Cardiac muscle cell (in vitro differentiated cells and primary cell): ENCODE measurements at regions not wholly inside any gene's neighbourhood (a gene's known extent, or its start where the extent isn't known, plus 50 kb on each side); places are given as distances from the start of the nearest gene placed in this dataset.

Experiments
- DNase-seq, 2 donors: peaks; one replicate each; pipeline versions ENCODE4 v3.0.0 to v3.0.0-alpha.2; 2010 to 2017; ENCODE audit warnings: low read depth in 1 of 2, low spot score in 1 of 2
- H3K27ac ChIP-seq: fragments of 200-600 bp; sonication (generic); 2 replicates; pipeline ENCODE4 v1.5.1; 2016
- H3K27me3 ChIP-seq: fragments of 200-600 bp; sonication (generic); 2 replicates; pipeline ENCODE4 v1.6.0; 2016; ENCODE audit warnings: control low read depth
- H3K36me3 ChIP-seq: fragments of 200-600 bp; sonication (generic); 2 replicates; pipeline ENCODE4 v1.5.1; 2016; ENCODE audit warnings: control low read depth
- H3K4me1 ChIP-seq: fragments of 200-600 bp; sonication (generic); 2 replicates; pipeline ENCODE4 v1.8.1; 2017; ENCODE audit warnings: low read depth, mild to moderate bottlenecking, mixed run types
- H3K4me3 ChIP-seq: fragments of 200-600 bp; sonication (generic); 2 replicates; pipeline ENCODE4 v1.5.1; 2016; ENCODE audit warnings: mild to moderate bottlenecking
- H3K9me3 ChIP-seq: fragments of 200-600 bp; sonication (generic); 2 replicates; pipeline ENCODE4 v1.5.1; 2017; ENCODE audit warnings: low read depth, mild to moderate bottlenecking, control low read depth
- TF ChIP-seq, protein P1 (sequence below): IDR thresholded peaks from 2 replicates; pipeline ENCODE4 v1.5.1; 2012; ENCODE audit warnings: low read depth, mild to moderate bottlenecking, low read length

DNA sequence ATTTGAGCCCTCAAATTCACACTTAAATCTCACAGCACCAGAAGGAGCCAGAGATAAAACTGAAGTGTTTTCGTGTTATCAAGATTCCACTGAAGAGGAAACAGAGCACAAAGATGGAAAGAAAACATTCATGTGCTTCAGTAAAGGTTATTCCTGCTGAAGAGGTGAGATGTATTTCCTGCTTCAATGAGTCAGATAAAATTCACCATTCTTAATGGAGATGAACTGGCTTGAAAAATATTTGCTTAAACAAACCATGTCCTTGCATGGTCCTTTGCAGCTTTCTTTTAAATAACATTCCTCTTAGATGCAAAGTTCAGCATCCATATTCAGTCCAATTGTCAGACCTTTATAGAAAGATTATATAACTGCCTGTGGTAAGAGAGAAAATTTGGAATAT is 294.2 kb downstream of the IPMK start:
- DNase-seq: no peak
- H3K9me3 ChIP-seq: no peaks in the 10 kb centered on the region
- H3K27ac ChIP-seq: no peak overlapping the region
- H3K36me3 ChIP-seq: no peaks in the 10 kb centered on the region
- H3K4me1 ChIP-seq: peaks cover 5% of the 10 kb centered on the region
- no peak overlapping the region for H3K4me3 ChIP-seq
- H3K27me3 ChIP-seq: no peaks in the 10 kb centered on the region
- TF ChIP-seq, protein P1, sequence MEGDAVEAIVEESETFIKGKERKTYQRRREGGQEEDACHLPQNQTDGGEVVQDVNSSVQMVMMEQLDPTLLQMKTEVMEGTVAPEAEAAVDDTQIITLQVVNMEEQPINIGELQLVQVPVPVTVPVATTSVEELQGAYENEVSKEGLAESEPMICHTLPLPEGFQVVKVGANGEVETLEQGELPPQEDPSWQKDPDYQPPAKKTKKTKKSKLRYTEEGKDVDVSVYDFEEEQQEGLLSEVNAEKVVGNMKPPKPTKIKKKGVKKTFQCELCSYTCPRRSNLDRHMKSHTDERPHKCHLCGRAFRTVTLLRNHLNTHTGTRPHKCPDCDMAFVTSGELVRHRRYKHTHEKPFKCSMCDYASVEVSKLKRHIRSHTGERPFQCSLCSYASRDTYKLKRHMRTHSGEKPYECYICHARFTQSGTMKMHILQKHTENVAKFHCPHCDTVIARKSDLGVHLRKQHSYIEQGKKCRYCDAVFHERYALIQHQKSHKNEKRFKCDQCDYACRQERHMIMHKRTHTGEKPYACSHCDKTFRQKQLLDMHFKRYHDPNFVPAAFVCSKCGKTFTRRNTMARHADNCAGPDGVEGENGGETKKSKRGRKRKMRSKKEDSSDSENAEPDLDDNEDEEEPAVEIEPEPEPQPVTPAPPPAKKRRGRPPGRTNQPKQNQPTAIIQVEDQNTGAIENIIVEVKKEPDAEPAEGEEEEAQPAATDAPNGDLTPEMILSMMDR: no peak

GRCh38 chr10:57972783-57973182 is 294.9 kb downstream of the IPMK start:
- no peaks in the 10 kb centered on the region for H3K9me3 ChIP-seq
- no peak overlapping the region for H3K27ac ChIP-seq
- no peaks in the 10 kb centered on the region for H3K36me3 ChIP-seq
- DNase-seq: no peak
- TF ChIP-seq, protein P1: no peak
- no peaks in the 10 kb centered on the region for H3K27me3 ChIP-seq
- H3K4me3 ChIP-seq: no peak overlapping the region
- H3K4me1 ChIP-seq: peaks cover 5% of the 10 kb centered on the region

DNA sequence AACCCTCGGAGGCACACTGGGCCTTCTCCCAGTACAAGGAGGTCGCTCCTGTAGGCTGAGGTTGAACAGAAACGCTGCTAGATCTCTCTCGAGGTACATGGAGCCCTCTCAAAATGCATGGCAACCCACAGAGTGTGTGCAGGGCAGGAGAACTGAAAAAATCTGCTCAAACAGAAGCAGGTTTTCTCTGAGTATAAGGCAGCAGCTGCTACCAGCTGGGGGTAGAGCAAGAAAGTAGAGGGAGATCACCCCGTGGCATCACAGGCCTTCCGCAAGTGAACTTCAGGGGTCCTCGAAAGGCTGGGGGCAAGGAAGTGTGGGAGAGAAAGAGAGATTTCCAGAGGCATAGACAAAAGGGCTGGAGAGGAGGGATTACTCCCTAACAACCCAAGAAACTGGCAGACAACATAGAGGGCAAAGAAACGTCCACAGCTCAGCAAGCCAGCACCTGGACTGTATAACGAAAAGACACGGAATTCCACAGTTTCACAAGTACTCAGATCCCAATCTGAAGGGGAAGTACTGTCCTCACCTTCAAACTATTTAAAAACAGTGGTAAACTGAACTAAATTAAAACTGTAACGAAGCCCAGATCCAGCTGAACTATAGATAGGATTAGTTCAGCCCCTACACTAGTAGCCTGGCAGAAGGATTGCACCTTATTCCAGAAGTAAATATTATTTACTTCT is 299.2 kb downstream of the IPMK start:
- TF ChIP-seq, protein P1: no peak
- H3K4me3 ChIP-seq: no peak overlapping the region
- no peaks in the 10 kb centered on the region for H3K27me3 ChIP-seq
- no peaks in the 10 kb centered on the region for H3K36me3 ChIP-seq
- H3K9me3 ChIP-seq: no peaks in the 10 kb centered on the region
- H3K4me1 ChIP-seq: peaks cover 4% of the 10 kb centered on the region
- DNase-seq: no peak
- H3K27ac ChIP-seq: no peak overlapping the region

DNA sequence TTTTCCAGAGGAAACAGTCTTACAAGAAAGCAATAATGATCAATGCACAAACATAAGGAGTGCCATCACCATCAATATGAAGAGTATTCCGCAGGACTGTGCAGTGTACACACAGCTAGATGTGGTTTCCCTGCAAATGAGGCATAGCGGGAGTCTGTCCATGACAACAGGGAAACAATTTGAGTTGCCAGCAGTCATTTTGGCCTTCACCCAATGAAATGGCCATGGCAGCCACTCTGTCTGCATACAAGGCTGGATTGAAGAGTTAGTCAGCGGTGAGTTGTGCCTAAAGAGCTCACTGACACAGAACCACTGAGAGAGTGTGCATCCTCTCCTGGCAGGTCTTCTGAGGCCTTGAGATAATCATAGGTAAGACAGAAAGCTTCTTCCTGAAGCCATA is 303.3 kb downstream of the IPMK start:
- Histone ChIP-seq H3K27ac (no peak overlapping the region), H3K4me1 (no peaks in the 10 kb centered on the region), H3K27me3 (no peaks in the 10 kb centered on the region), H3K4me3 (no peak overlapping the region), H3K36me3 (no peaks in the 10 kb centered on the region), H3K9me3 (no peaks in the 10 kb centered on the region)
- TF ChIP-seq, protein P1: no peak
- peak in 1 of 2 donors; percentile 11 for DNase-seq

DNA sequence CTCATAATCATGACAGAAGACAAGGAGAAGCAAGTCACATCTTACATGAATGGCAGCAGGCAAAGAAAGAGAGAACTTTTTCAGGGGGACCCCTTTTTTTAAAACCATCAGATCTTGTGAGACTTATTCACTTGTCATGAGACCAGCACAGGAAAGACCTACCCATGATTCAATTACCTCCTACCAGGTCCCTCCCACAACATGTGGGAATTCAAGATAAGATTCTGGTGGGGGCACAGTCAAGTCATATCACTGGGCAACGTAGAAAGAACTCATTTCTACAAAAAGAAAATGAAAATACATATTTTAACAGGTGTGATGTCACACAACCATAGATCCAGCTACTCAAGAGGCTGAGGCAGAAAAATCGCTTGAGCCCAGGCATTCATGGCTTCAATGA is 304.1 kb downstream of the IPMK start:
- no peak overlapping the region for H3K4me3 ChIP-seq
- H3K27me3 ChIP-seq: no peaks in the 10 kb centered on the region
- H3K9me3 ChIP-seq: no peaks in the 10 kb centered on the region
- TF ChIP-seq, protein P1: no peak
- no peaks in the 10 kb centered on the region for H3K4me1 ChIP-seq
- DNase-seq: no peak
- no peak overlapping the region for H3K27ac ChIP-seq
- no peaks in the 10 kb centered on the region for H3K36me3 ChIP-seq
